Stimulated activated CD4-positive, alpha-beta T cell treated with anti-CD3 and anti-CD28 coated beads, Interleukin-15, amount 100 ng/mL, for 48 hours (primary cell): ENCODE measurements at regions not wholly inside any gene's neighbourhood (a gene's known extent, or its start where the extent isn't known, plus 50 kb on each side); places are given as distances from the start of the nearest gene placed in this dataset.
"Not testable (repeated sequence)": the region's sequence is repeated elsewhere in the genome, so short reads cannot be mapped to it uniquely, and the experiment has no call there.

Experiments used
- DNase-seq, 2 donors: peaks; one replicate each; pipeline ENCODE4 v3.0.0-alpha.2; 2020; ENCODE audit warnings: low read depth in 2 of 2

GRCh38 chr5:60077292-60077691, 183.8 kb upstream of the PDE4D start:
- DNase-seq: no peak

GRCh38 chr5:60076746-60077145, 183.2 kb upstream of the PDE4D start:
- no peak for DNase-seq

- no peak for DNase-seq
Measured at GRCh38 chr5:60066502-60066901, 173.0 kb upstream of the PDE4D start.

GRCh38 chr5:60060389-60060788, 166.9 kb upstream of the PDE4D start:
- DNase-seq: no peak

- DNase-seq: no peak
Measured at GRCh38 chr5:60056191-60056590, 162.7 kb upstream of the PDE4D start.

- no peak for DNase-seq
Measured at GRCh38 chr5:60055168-60055567, 161.6 kb upstream of the PDE4D start.

- DNase-seq: not testable (repeated sequence)
Measured at GRCh38 chr5:60041996-60042664, 148.6 kb upstream of the PDE4D start.

GRCh38 chr5:60041508-60041907, 148.0 kb upstream of the PDE4D start:
- not testable (repeated sequence) for DNase-seq

- no peak for DNase-seq
Measured at GRCh38 chr5:60036192-60036938, 142.8 kb upstream of the PDE4D start.

GRCh38 chr5:60026161-60026560, 132.6 kb upstream of the PDE4D start:
- no peak for DNase-seq

GRCh38 chr5:60024104-60024503, 130.6 kb upstream of the PDE4D start:
- no peak for DNase-seq

GRCh38 chr5:60023255-60023654, 129.7 kb upstream of the PDE4D start:
- DNase-seq: no peak

- DNase-seq: no peak
Measured at GRCh38 chr5:60020457-60020856, 126.9 kb upstream of the PDE4D start.

- DNase-seq: not testable (repeated sequence)
Measured at GRCh38 chr5:60018960-60019359, 125.4 kb upstream of the PDE4D start.

- DNase-seq: no peak
Measured at GRCh38 chr5:60018091-60018490, 124.6 kb upstream of the PDE4D start.

GRCh38 chr5:60014331-60014730, 120.8 kb upstream of the PDE4D start:
- no peak for DNase-seq

GRCh38 chr5:60010853-60011252, 117.3 kb upstream of the PDE4D start:
- DNase-seq: no peak

- no peak for DNase-seq
Measured at GRCh38 chr5:60010328-60010727, 116.8 kb upstream of the PDE4D start.

GRCh38 chr5:60007729-60008128, 114.2 kb upstream of the PDE4D start:
- DNase-seq: no peak

GRCh38 chr5:59999056-59999455, 105.5 kb upstream of the PDE4D start:
- no peak for DNase-seq

- DNase-seq: no peak
Measured at GRCh38 chr5:59992206-59992605, 98.7 kb upstream of the PDE4D start.

- no peak for DNase-seq
Measured at GRCh38 chr5:59988396-59988795, 94.9 kb upstream of the PDE4D start.

GRCh38 chr5:59976342-59976741, 82.8 kb upstream of the PDE4D start:
- DNase-seq: no peak
